ENCODE measurements at regions not wholly inside any gene's neighbourhood (a gene's known extent, or its start where the extent isn't known, plus 50 kb on each side); places are given as distances from the start of the nearest gene placed in this dataset.
A peak's percentile ranks its signal among the peaks of the same experiment; 100 is the strongest.

GRCh38 chr6:137313928-137314855, 95.0 kb upstream of the IFNGR1 start:
- H3K4me3 ChIP-seq (ENCODE audit: low read depth, low read length) = no peak overlapping the region
- CTCF ChIA-PET = interaction anchor here (0.6 to 3.7 kb wide), 54 partner anchors 8 to 689 kb away, joined by 3 to 62 read pairs (median 4); no protein-coding TSS in a partner anchor
- no peak overlapping the region for H3K27ac ChIP-seq (ENCODE audit: extremely low read depth, low read depth, low read length)
- H3K4me1 ChIP-seq (ENCODE audit: control insufficient read depth, insufficient read depth, low read length) = peaks cover 11% of the 10 kb centered on the region; the same call in 1 of the 2 replicates
- POLR2A ChIA-PET = interaction anchor here (1.1 kb wide), 1 partner anchor 43 kb away, joined by 7 read pairs; no protein-coding TSS in a partner anchor
- H3K9me3 ChIP-seq (ENCODE audit: control insufficient read depth, insufficient read depth, low read depth, low read length) = no peaks in the 10 kb centered on the region
- no peaks in the 10 kb centered on the region for H3K36me3 ChIP-seq (ENCODE audit: control insufficient read depth in 2 of 2, insufficient read depth in 1 of 2, low read length in 2 of 2)
- no peak for TF ChIP-seq ZNF510 (tag by site-specific recombination; IDR thresholded peaks at IDR 0.05; ENCODE audit: insufficient replicate concordance)
- TF ChIP-seq ZNF335 (tag by site-specific recombination; conservative IDR thresholded peaks at IDR 0.05) = 0 out of 2 replicates have a peak, but pooled peaks have one; percentile 12
- TF ChIP-seq YY2 (tag by site-specific recombination; IDR thresholded peaks at IDR 0.05) = no peak
- TF ChIP-seq, protein P1, sequence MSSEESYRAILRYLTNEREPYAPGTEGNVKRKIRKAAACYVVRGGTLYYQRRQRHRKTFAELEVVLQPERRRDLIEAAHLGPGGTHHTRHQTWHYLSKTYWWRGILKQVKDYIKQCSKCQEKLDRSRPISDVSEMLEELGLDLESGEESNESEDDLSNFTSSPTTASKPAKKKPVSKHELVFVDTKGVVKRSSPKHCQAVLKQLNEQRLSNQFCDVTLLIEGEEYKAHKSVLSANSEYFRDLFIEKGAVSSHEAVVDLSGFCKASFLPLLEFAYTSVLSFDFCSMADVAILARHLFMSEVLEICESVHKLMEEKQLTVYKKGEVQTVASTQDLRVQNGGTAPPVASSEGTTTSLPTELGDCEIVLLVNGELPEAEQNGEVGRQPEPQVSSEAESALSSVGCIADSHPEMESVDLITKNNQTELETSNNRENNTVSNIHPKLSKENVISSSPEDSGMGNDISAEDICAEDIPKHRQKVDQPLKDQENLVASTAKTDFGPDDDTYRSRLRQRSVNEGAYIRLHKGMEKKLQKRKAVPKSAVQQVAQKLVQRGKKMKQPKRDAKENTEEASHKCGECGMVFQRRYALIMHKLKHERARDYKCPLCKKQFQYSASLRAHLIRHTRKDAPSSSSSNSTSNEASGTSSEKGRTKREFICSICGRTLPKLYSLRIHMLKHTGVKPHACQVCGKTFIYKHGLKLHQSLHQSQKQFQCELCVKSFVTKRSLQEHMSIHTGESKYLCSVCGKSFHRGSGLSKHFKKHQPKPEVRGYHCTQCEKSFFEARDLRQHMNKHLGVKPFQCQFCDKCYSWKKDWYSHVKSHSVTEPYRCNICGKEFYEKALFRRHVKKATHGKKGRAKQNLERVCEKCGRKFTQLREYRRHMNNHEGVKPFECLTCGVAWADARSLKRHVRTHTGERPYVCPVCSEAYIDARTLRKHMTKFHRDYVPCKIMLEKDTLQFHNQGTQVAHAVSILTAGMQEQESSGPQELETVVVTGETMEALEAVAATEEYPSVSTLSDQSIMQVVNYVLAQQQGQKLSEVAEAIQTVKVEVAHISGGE (tag by site-specific recombination; conservative IDR thresholded peaks at IDR 0.05; ENCODE audit: low read depth) = no peak
- TF ChIP-seq, protein P2, sequence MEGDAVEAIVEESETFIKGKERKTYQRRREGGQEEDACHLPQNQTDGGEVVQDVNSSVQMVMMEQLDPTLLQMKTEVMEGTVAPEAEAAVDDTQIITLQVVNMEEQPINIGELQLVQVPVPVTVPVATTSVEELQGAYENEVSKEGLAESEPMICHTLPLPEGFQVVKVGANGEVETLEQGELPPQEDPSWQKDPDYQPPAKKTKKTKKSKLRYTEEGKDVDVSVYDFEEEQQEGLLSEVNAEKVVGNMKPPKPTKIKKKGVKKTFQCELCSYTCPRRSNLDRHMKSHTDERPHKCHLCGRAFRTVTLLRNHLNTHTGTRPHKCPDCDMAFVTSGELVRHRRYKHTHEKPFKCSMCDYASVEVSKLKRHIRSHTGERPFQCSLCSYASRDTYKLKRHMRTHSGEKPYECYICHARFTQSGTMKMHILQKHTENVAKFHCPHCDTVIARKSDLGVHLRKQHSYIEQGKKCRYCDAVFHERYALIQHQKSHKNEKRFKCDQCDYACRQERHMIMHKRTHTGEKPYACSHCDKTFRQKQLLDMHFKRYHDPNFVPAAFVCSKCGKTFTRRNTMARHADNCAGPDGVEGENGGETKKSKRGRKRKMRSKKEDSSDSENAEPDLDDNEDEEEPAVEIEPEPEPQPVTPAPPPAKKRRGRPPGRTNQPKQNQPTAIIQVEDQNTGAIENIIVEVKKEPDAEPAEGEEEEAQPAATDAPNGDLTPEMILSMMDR (tag by site-specific recombination; IDR thresholded peaks at IDR 0.05) = peak; percentile 70; the same call in 1 of the 2 replicates
- TF ChIP-seq ZNF274 (IDR thresholded peaks at IDR 0.05; ENCODE audit: low read length) = no peak
- TF ChIP-seq ZNF274 (tag by site-specific recombination; IDR thresholded peaks at IDR 0.05; ENCODE audit: borderline replicate concordance) = no peak
- TF ChIP-seq ZNF658 (tag by site-specific recombination; IDR thresholded peaks at IDR 0.05) = no peak
- no peak for TF ChIP-seq SCRT1 (tag by site-specific recombination; IDR thresholded peaks at IDR 0.05; ENCODE audit: borderline replicate concordance)
- peak; percentile 91 for TF ChIP-seq ZBTB44 (tag by site-specific recombination; IDR thresholded peaks at IDR 0.05)
- no peak for TF ChIP-seq ZBTB49 (tag by site-specific recombination; IDR thresholded peaks at IDR 0.05; ENCODE audit: low read depth)
- TF ChIP-seq ZNF654 (tag by site-specific recombination; IDR thresholded peaks at IDR 0.05; ENCODE audit: low read depth) = peak; percentile 93
- TF ChIP-seq SP7 (tag by site-specific recombination; IDR thresholded peaks at IDR 0.05) = no peak
- peak; percentile 58 for TF ChIP-seq ZFHX2 (tag by site-specific recombination; conservative IDR thresholded peaks at IDR 0.05)
- TF ChIP-seq HIC1 (tag by site-specific recombination; IDR thresholded peaks at IDR 0.05) = no peak
- TF ChIP-seq RBAK (tag by site-specific recombination; IDR thresholded peaks at IDR 0.05) = no peak
- TF ChIP-seq ZNF214 (tag by site-specific recombination; IDR thresholded peaks at IDR 0.05; ENCODE audit: borderline replicate concordance) = no peak
- TF ChIP-seq, protein P3, sequence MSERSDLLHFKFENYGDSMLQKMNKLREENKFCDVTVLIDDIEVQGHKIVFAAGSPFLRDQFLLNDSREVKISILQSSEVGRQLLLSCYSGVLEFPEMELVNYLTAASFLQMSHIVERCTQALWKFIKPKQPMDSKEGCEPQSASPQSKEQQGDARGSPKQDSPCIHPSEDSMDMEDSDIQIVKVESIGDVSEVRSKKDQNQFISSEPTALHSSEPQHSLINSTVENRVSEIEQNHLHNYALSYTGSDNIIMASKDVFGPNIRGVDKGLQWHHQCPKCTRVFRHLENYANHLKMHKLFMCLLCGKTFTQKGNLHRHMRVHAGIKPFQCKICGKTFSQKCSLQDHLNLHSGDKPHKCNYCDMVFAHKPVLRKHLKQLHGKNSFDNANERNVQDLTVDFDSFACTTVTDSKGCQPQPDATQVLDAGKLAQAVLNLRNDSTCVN (tag by site-specific recombination; optimal IDR thresholded peaks at IDR 0.05) = no peak
- TF ChIP-seq ZSCAN18 (tag by site-specific recombination; IDR thresholded peaks at IDR 0.05) = no peak
- no peak for TF ChIP-seq ZBTB7A (tag by site-specific recombination; IDR thresholded peaks at IDR 0.05; ENCODE audit: low read depth)
